AML-193 (cell line): ENCODE measurements at regions not wholly inside any gene's neighbourhood (a gene's known extent, or its start where the extent isn't known, plus 50 kb on each side); places are given as distances from the start of the nearest gene placed in this dataset.
"Not testable (repeated sequence)": the region's sequence is repeated elsewhere in the genome, so short reads cannot be mapped to it uniquely, and the experiment has no call there.

Source experiments
- DNase-seq, 2 experiments: peaks; one replicate each; lab custom pipeline; 2025; lab: John Stamatoyannopoulos, UW

DNA sequence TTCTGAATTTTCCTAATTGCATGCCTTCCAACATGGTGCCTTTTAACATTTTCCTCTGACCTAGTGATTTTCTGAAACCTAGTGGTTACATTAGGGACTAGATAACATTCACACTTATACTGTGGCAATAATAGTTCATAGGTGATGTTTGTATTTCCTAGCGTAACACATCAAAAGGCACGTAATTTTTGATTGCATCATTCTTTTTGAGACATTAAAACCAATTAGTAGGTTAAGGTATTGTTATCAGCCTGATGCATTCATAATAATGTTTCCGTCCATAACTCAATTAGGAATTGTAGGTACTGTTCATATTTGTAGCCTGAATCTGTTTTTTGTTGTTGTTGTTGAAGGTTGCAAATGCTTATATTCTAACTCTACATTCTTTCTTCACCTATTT is 192.4 kb downstream of the ANXA1 start:
- no peak for DNase-seq

DNA sequence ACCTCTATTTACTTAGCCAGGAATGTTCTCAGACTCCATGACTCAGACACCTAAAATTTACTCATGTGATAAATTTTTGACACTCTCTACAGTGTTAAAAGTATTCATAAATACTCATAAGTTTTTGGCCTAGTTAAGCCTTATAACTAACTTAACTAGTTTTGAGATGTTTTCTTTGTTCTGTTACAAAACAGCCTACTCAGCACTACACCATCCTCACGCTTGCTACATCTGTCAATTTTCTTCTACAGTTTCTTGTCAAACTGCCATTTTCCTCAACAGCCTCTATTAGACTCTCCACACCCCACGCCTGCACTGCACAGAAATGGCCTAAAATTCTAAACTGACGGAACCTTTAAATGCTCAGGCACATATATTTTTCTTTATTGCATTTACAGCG is 195.5 kb downstream of the ANXA1 start:
- DNase-seq: no peak

DNA sequence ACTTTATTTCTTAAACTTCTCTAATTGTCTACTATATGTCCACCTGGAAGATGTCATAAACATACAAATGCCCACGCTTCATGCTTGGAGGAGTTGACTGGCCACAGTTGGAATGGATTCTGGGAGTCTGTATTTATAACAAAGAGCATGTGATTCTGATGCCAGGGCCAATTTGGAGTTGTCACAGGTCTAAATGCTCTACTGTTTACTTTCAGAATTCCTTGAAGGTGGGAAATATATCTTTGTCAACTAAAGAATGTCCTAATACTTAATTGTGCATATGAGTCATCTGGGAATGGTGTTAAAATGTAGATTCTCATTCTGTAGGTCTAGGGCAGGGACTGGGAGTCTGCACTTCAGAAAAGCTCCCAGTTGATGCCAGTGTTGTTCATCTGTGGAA is 196.1 kb downstream of the ANXA1 start:
- no peak for DNase-seq

DNA sequence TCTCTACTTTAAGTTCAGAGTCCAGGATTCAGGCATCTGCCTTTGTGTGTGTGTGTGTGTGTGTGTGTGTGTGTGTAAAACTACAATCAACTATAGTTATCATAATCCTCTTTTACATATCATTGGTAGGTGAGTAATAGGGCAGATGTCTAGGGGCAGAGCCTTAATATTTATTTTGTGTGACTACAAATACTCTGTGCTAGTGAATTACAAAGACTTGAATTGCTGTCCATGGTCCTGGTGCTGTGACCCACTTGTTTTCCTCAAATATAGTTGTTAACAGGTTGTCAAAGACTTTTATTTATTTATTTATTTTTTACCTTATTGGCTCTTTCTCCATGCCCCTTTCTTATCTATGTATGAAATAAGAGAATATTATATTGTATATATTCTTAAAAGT is 196.8 kb downstream of the ANXA1 start:
- no peak for DNase-seq

DNA sequence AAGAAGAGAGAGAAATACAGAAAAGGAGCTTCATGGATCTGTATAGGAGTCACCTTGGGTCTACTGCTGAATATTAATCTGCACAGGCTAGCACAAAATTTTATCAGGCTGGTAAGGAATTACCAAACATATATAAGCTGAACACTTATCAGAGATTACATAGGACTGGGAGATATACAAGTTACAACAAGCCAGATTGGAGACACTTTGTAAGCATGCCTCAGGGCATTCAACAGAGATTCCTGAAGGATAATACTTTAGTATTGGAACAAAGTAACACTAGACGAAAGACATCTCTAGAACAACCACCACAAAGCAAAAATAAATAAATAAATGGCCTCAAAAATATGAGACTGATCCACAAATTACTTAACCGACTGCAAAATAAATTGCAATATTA is 197.8 kb downstream of the ANXA1 start:
- DNase-seq: no peak

DNA sequence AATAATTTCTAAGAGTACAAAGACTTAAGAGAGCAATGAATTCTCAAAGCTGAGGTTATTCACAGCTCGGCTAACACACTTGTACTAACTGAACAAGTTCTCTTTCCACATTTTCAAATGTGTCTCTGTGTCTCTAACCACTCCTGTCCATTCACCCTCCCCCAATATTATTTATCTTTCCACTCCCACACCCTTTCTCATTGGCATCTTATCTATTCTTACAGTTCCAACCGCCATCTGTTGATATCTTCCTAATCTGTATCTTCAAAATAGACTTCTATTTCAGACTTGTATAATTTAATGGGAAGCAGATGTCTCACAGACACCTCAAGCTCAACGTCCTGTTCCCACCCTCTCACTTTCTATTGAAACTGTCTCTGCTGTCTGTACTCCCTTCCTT is 205.9 kb downstream of the ANXA1 start:
- DNase-seq: no peak

DNA sequence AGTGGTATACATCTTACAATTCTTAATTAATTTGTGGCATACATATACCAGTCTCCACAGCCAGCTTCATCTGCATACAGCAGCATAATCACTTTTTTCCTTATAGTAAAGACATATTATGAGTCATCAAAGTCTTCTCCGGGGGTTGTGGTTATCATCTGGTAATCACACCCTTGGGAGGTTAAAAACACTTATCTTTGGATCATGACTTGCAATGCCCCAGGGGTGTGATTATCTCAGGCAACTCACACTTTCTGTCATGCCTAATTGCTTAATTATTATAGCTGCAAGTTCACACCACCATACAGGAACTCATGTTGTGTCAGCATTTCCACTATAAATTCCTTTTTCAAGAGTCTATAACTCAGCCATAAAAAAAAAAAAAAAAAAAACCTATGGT is 218.4 kb downstream of the ANXA1 start:
- DNase-seq: no peak

DNA sequence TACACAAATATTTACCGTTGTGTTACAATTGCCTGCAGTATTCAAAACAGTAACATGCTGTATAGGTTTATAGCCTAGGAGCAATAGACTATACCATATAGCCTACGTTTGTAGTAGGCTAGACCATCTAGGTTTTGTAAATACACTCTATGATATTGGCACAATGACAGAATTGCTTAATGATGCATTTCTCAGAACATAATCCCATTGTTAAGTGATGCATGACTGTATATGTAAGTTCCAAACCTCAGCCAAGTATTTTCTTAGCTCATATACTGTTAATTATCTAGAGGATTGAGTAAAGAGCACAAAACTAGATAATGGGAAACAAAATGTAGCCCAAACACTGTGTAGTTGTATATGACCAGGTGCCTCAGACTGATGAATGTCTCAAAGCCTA is 220.1 kb downstream of the ANXA1 start:
- DNase-seq: no peak

DNA sequence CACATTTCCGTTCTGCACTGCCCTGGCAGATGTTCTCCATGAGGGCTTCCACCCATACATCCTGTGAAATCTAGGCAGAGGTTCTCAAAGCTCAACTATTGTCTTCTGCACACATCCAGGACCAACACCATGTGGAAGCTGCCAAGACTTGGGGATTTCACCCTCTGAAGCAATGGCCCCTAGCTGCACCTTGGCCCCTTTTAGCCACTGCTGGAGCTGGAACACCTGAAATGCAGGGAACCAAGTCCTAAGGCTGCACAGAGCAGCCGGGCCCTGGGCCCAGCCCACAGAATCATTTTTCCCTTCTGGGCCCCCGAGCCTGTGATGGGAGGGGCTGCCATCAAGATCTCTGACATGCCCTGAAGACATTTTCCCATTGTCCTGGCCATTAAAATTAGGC is 228.7 kb downstream of the ANXA1 start:
- DNase-seq: no peak

DNA sequence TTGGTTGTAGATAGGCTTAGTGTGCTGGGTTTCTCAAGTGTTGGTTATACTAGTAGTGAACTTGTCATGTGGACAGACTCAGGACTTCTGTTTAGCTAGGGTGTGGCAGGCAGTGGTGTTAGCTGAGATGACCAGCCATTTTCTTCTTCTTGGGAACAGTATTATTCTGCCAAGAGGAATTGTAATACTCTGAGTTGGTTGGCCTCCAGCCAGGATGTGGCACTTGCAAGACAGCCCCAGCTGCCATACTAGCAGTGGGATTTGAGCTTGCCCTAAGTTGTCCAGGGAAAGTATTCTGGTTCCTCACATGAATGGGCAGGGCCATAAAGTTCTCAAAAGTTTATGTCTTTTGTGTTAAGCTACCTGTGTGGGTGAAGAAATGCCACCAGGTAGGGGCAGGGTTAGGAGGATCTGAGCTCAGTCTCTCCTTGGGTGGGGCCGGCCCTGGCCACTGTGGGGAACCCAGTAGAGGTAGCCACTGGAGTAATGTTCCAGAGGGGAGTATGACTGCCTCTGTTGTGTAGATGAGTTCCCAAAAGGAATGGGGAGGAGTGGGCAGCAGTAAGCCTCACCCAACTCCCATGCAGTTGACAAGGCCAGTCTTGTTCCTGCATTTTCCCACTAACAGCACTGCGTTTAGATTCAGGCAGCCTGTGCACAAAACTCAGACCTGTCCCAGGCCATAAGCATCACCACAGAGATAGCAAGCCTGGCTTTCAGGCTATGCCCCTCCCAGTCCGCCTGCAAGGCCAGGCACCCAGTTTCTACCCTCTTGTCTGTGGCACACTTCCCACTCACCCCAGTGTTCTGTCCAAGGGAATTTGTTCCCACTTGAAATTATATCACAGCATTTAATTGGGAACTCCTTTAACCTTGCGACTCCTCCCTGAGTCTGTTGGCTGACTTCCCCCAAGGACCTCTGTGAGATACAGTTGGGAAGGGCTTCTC is 250.7 kb downstream of the ANXA1 start:
- DNase-seq: no peak

DNA sequence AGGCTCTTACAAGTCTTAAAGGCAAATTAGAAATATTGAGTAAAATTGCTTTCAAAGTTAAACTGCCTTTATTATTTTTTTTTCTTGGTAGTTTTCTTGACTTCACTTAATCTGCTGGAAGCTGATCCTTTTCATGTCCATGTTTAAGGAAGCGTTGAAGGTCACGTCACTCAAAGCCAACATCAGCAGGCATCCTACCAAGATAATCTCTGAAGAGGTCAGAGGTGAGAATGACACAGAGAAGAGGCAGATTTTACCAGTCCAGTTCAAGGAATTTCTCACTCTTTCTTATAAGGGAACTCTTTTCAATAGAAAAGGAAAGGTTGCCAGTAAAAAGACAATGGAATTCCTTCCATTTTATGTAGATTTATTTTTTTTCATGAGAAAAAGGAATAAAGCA is 259.8 kb downstream of the ANXA1 start:
- DNase-seq: no peak

DNA sequence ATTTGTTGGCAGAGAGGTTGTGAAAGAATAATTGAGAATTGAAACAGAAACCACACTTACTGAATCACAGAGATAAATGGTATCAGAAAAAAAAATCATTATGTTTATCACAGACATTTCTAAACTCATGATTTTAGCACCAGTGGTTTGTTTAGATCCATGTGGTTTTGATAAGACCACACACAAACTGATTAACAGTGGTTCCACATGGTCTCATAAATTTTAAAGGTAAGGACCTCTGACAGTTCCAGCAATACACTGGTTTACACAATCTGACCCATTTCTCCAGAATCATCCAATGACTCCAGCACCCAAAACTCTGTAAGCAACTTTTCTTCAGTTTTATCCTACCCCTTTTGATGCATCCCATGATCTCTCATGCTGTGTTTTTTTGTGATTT is 261.2 kb downstream of the ANXA1 start:
- no peak for DNase-seq

DNA sequence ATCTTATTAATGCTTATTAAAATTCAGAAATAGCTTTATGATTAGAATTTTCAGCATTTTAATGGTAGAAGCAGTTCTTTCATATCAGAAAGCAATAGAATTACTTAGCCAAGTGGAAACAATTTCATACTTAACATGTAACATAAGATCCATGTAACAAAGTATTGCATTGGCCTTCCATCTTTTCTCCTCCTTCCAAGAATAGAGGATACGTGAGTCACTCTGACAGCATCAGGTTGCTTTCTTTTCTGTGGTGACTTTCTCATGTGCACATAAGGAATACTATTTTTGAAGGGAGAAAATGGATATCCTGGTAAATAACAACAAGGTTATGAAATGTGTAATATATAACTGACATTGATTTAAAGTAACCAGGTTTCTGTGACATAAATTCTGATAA is 272.2 kb downstream of the ANXA1 start:
- DNase-seq: no peak

DNA sequence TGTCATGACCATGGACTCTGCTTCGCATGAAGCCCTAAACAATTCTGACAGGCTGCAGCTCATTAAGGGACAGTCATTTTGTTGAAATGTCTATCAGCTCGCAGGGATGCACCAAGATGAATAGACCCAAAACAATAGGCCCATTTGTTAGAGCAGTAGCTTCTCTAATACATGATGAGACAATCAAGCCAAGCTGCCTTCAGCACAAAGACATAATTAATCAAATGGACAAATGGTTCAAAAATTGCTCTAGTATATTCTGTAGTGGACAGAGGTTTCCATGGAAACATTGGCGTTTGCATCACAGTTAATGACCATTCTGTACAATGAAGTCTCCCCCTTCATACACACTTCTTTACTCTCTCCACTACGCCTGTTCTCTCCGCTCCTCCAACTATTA is 274.6 kb downstream of the ANXA1 start:
- no peak for DNase-seq

DNA sequence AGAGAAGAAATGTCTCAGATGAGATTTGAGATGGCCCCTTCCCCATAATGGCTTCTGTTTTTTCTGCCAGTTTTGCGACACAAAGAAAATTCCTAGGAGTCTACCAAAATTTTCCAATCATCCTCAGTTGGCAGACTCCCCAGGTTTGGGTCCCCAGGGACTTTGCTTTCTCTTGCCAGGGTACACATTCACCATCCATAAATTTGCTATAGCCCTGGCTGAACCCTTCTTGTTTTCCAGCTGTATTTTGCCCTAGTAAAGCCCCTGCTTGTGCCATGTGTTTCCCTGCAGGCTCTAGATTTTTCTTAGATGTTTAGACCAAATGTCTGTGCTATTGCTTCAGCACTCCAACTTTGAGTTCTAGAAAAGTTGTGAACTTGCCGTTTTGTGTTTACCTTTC is 283.2 kb downstream of the ANXA1 start:
- DNase-seq: no peak

DNA sequence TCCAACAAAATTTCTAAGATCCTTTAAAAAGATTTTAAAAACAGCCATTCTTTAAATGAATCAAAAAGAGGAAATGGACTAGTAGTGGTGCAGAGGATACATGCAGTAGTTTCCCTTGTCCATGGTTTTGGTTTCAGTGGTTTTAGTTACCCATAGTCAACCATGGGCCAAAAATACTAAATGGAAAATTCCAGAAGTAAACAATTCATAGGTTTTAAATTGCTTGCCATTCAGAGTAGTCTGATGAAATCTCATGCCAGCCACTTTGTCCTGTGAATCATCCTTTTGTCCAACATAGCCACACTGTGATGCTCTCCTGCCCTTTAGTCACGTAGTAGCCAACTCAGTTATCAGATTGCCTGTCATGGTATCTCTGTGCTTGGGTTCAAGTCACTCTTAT is 286.1 kb downstream of the ANXA1 start:
- no peak for DNase-seq

DNA sequence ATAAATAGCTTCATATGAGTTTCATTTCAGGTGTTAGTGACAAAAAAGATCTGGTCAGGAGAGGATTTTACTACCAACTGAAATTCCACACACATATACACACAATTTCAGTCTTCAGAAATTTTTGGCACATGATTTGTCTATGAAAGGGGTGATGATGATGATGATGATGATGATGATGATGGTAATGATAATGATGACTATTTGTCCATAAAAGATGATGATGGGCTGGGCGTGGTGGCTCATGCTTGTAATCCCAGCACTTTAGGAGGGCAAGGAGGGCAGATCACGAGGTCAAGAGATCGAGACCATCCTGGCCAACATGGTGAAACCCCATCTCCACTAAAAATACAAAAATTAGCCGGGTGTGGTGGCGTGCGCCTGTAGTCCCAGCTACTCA is 288.2 kb downstream of the ANXA1 start:
- not testable (repeated sequence) for DNase-seq

DNA sequence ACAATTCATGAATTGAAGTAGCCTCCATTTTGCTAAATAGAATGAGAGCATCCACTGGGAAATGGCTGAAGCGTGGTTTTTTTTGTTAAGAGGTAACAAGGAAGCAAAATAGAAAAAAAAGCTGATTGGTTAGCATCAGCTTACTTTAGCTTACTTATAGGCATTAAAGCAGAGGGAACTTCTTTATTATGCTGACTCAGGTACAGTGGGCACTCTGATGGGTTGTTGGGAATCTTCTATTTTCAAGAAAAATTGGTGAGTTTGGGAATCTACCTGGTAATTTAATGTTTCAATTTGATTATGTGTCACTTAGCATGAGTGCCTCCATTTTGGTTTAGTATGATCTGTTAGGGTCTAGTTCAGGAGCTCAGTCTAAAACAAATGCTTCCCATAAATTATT is 289.6 kb downstream of the ANXA1 start:
- DNase-seq: no peak

DNA sequence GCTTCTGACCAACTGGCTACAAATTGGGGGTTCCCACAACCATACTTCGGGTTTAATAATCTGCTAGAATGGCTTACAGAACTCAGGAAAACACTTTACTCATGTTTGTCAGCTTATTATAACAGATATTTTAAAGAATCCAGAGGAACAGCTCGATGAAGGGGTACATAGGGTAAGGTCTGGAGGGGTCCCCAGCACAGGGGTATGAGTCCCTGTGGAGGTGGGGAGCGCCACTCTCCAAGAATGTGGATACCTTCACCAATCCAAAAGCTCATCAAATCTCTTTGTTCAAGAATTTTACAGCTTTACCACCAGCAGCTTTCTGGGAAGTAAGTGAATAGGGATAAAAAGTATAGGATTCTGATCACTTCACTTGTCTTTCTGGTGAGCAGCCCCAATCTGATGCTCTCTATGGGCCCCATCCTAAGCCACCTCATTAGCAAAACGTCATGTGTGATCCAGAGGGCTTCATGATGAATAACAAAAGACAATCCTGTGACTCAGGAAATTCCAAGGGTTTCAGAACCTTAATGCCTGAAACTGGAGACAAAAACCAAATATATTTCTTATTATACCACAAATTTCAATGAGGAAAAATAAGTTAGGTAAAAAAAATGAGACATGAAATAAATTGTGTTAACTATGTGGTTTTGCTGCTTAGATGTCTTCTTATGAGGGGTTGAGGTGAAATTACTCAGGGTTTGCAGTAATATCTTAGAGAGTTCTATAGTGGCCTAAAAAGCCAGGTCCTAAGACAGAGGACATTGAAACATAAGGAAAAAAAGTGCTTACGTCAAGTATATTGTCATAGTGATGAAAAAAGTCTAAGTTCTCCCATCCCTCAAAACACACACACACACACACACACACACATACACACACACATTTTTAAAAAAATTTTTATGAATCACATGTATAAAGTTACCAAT is 290.5 kb downstream of the ANXA1 start:
- no peak for DNase-seq

DNA sequence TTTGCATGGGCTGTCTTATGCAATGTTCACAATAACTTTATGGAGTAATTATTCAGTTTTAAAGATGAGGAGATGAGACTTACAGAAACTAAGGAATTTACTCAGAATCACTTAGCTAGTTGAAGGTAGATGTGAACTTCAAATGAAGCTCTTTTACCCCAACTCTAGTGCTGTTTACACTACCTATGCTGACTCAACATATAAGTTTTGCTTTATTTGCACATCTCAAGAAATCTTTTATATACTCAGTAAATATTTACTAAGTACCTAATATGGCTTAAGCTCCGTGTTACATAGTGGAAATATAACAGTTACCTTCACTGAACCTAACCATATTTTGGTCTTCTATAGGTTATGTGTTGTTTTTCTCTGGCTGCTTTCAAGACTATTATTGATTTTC is 293.2 kb downstream of the ANXA1 start:
- no peak for DNase-seq

DNA sequence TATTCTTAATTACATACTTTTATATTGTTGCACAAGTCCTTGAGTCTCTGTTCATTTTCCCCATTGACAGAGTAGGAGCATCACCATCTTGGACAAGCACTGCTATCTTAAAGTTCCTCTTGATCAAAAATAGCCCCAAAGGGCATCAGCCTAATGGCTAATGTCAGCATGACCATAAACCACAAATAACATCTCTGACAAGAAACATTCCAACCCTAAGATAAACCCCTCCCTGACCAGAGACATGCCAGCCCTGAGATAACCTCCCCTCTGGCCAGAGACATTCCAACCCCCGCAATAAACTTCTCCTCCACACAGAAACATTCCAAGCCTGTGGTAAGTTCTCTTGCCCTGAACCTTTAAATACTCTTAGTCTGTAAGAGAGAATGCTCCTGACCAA is 293.7 kb downstream of the ANXA1 start:
- not testable (repeated sequence) for DNase-seq

DNA sequence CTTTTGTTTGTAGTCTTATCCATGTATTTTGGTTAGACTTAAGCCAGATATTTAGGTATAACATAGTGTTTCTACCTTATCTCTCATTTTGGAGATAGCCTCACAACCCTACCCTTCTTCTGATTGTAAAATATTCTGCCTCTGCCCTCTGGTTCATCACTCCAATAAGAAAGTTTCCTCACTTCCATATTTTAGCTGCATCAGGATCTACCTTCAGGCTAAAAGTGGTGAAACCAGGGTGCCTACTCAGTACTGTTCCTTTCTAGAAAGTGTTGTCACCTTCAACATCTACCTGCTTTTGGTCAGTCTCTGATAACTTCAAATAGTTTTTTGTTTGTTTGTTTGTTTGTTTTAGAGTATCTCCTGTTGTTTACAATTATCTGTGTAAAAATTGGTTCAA is 294.6 kb downstream of the ANXA1 start:
- DNase-seq: no peak

DNA sequence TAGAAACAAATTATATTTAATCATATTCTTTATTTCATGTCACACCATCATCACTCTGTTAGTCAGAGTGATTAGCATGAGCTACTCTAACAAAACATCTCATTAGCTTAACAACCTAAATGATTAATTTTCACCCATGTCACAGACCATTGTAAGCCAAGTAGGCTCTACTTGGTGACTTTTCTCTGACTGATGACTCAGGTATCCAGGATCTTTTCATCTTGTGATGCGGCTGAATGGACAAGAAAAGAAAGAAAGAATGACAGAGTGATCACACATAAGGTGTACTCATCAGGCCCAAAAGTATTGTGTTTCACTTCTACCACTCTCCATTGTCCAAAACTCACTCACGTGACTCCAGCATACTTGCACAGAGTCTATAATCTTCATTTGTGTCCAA is 299.3 kb downstream of the ANXA1 start:
- no peak for DNase-seq
